PC-3 (cell line): ENCODE measurements at regions not wholly inside any gene's neighbourhood (a gene's known extent, or its start where the extent isn't known, plus 50 kb on each side); places are given as distances from the start of the nearest gene placed in this dataset.

Experiments used
- ATAC-seq: fragments of 200-7000 bp; cut with Tn5 transposase; 2 replicates; pipeline ENCODE4 v1.9.1; 2020; ENCODE audit warnings: mild to moderate bottlenecking, moderate library complexity
- BruUV-seq: library from RNA; stranded (reverse); fragments of 400-500 nt; replicated peaks from 2 replicates; lab custom pipeline; 2021; lab: Mats Ljungman, UMichigan
- CTCF ChIA-PET: fragments of 300-600 bp; sonication (Branson Sonifier 250); formaldehyde crosslinking; loops from one replicate; lab custom pipeline; 2022; ENCODE audit warnings: antibody characterized with exemption; lab: Charles Lee
- POLR2A ChIA-PET: fragments of 300-600 bp; sonication (Branson Sonifier 250); formaldehyde crosslinking; loops from one replicate; lab custom pipeline; 2022; ENCODE audit warnings: antibody characterized with exemption; ENCODE audit not compliant: unreplicated experiment; lab: Charles Lee
- DNase-seq: peaks from one replicate; pipeline ENCODE4 v3.0.0-alpha.2; 2015
- H2AFZ ChIP-seq: fragments of 300-600 bp; sonication (generic); 2 replicates; pipeline ENCODE4 v1.6.0; 2016; ENCODE audit warnings: antibody characterized with exemption, low read length
- H3F3A ChIP-seq: fragments of 300-600 bp; sonication (generic); one replicate; pipeline ENCODE4 v1.6.0; 2017; ENCODE audit warnings: antibody characterized with exemption, low read length, control low read depth, mild to moderate bottlenecking; ENCODE audit not compliant: unreplicated experiment
- H3K27ac ChIP-seq: fragments of 300-600 bp; sonication (generic); 2 replicates; pipeline ENCODE4 v1.5.1; 2016; ENCODE audit warnings: mild to moderate bottlenecking, low read length
- H3K27me3 ChIP-seq: fragments of 300-600 bp; sonication (generic); 2 replicates; pipeline ENCODE4 v1.6.1; 2016; ENCODE audit warnings: low read length, mixed read lengths
- H3K36me3 ChIP-seq: fragments of 300-600 bp; sonication (generic); 2 replicates; pipeline ENCODE4 v1.6.1; 2016; ENCODE audit warnings: low read depth, mixed run types, low read length, mixed read lengths
- H3K4me1 ChIP-seq: fragments of 300-600 bp; sonication (generic); 2 replicates; pipeline ENCODE4 v1.5.1; 2016; ENCODE audit warnings: low read length; ENCODE audit not compliant: insufficient read depth
- H3K4me2 ChIP-seq: fragments of 300-600 bp; sonication (generic); 2 replicates; pipeline ENCODE4 v1.6.0; 2016; ENCODE audit warnings: low read length
- H3K4me3 ChIP-seq: fragments of 300-600 bp; sonication (generic); 2 replicates; pipeline ENCODE4 v1.5.1; 2016; ENCODE audit warnings: mild to moderate bottlenecking, low read length, mixed read lengths
- H3K79me2 ChIP-seq: fragments of 300-600 bp; sonication (generic); 2 replicates; pipeline ENCODE4 v1.6.1; 2017; ENCODE audit warnings: low read length, mixed read lengths
- H3K9ac ChIP-seq: fragments of 300-600 bp; sonication (generic); 2 replicates; pipeline ENCODE4 v1.6.0; 2016; ENCODE audit warnings: mild to moderate bottlenecking, low read length
- H3K9me2 ChIP-seq: fragments of 300-600 bp; sonication (generic); replicated peaks from 2 replicates; pipeline ENCODE4 v1.6.1; 2016; ENCODE audit warnings: mixed run types, low read length, mixed read lengths
- H3K9me3 ChIP-seq: fragments of 300-600 bp; sonication (generic); 2 replicates; pipeline ENCODE4 v1.6.1; 2016; ENCODE audit warnings: low read length, mixed read lengths
- H4K20me1 ChIP-seq: fragments of 300-600 bp; sonication (generic); 2 replicates; pipeline ENCODE4 v1.6.1; 2016; ENCODE audit warnings: low read length, mixed read lengths
- CTCF ChIP-seq: fragments of 300-600 bp; sonication (generic); conservative IDR thresholded peaks from 2 replicates; pipeline ENCODE4 v1.5.1; 2017; ENCODE audit warnings: antibody characterized with exemption, low read depth, mild to moderate bottlenecking, low read length
- EZH2 ChIP-seq: fragments of 300-600 bp; sonication (generic); IDR thresholded peaks from one replicate; pipeline ENCODE4 v1.6.1; 2017; ENCODE audit warnings: antibody characterized with exemption, mild to moderate bottlenecking, low read length; ENCODE audit not compliant: unreplicated experiment
- EZH2phosphoT487 ChIP-seq: fragments of 300-600 bp; sonication (generic); IDR thresholded peaks from 2 replicates; pipeline ENCODE4 v1.6.1; 2018; ENCODE audit warnings: mild to moderate bottlenecking, antibody characterized with exemption, low read length, borderline replicate concordance
- intact Hi-C: fragments of 100-400 bp; cut with micrococcal nuclease; formaldehyde crosslinking; loops from 2 replicates; pipeline ENCODE4 v1.9.0; 2023

GRCh38 chr5:159441441-159441840 lies 111.2 kb upstream of the IL12B start:
- ChIA-PET POLR2A (no interaction called here), CTCF (interaction anchor here (0.6 to 0.7 kb wide), 2 partner anchors 58 to 124 kb away, joined by 3 read pairs; no protein-coding TSS in a partner anchor)
- Histone ChIP-seq H3K27me3 (no peaks in the 10 kb centered on the region), H3K36me3 (no peaks in the 10 kb centered on the region), H3K27ac (no peak overlapping the region), H2AFZ (no peak overlapping the region), H3K4me1 (0 out of 2 replicates have a peak, but pooled peaks cover 2% of the 10 kb centered on the region), H3K4me3 (no peak overlapping the region), H3K4me2 (no peak overlapping the region), H3K79me2 (no peaks in the 10 kb centered on the region), H3K9me3 (no peaks in the 10 kb centered on the region), H3K9me2 (no peaks in the 10 kb centered on the region), H3K9ac (no peak overlapping the region), H3F3A (no peaks in the 10 kb centered on the region), H4K20me1 (no peaks in the 10 kb centered on the region)
- intact Hi-C loops: loop anchor here (5.0 kb wide), 4 partner anchors 76 to 284 kb away; partner anchors contain the start of gene IL12B
- BruUV-seq: no TSS peak
- peak; percentile 15 for DNase-seq
- ATAC-seq: peak; percentile 15; the same call in 1 of the 2 replicates
- no peak for TF ChIP-seq EZH2phosphoT487
- peak; percentile 46; the same call in 1 of the 2 replicates for TF ChIP-seq CTCF
- TF ChIP-seq EZH2: no peak

- Histone ChIP-seq H3K9me2 (no peaks in the 10 kb centered on the region), H3K9me3 (no peaks in the 10 kb centered on the region), H3K36me3 (no peaks in the 10 kb centered on the region), H3F3A (no peaks in the 10 kb centered on the region), H3K27ac (no peak overlapping the region), H4K20me1 (no peaks in the 10 kb centered on the region), H3K4me3 (no peak overlapping the region), H3K4me1 (0 out of 2 replicates have a peak, but pooled peaks cover 3% of the 10 kb centered on the region), H3K27me3 (no peaks in the 10 kb centered on the region), H3K9ac (no peak overlapping the region), H2AFZ (no peak overlapping the region), H3K4me2 (no peak overlapping the region), H3K79me2 (no peaks in the 10 kb centered on the region)
- ChIA-PET CTCF (no interaction called here), POLR2A (no interaction called here)
- no peak for TF ChIP-seq EZH2
- no peak for TF ChIP-seq CTCF
- no peak for TF ChIP-seq EZH2phosphoT487
- no peak for ATAC-seq
- DNase-seq: no peak
- intact Hi-C loops: loop anchor here (5.0 kb wide), 4 partner anchors 75 to 285 kb away; partner anchors contain the start of gene IL12B
- no TSS peak for BruUV-seq
These were observed 112.0 kb upstream of the IL12B start for GRCh38 chr5:159442206-159442850.
